ENCODE measurements at regions not wholly inside any gene's neighbourhood (a gene's known extent, or its start where the extent isn't known, plus 50 kb on each side); places are given as distances from the start of the nearest gene placed in this dataset.
"Not testable (repeated sequence)": the region's sequence is repeated elsewhere in the genome, so short reads cannot be mapped to it uniquely, and the experiment has no call there.

- DNase-seq (ENCODE audit: low read depth, low spot score): no peak
Observed at GRCh38 chr4:101419336-101420135, 72.2 kb upstream of the PPP3CA start.

GRCh38 chr4:101418466-101418865 is 71.1 kb upstream of the PPP3CA start:
- DNase-seq (ENCODE audit: low read depth, low spot score): no peak

GRCh38 chr4:101418055-101418454 is 70.7 kb upstream of the PPP3CA start:
- no peak for DNase-seq (ENCODE audit: low read depth, low spot score)

- no peak for DNase-seq (ENCODE audit: low read depth, low spot score)
Observed at GRCh38 chr4:101417046-101417445, 69.7 kb upstream of the PPP3CA start.

GRCh38 chr4:101415962-101416361 is 68.6 kb upstream of the PPP3CA start:
- no peak for DNase-seq (ENCODE audit: low read depth, low spot score)

- peak; percentile 9 for DNase-seq (ENCODE audit: low read depth, low spot score)
Observed at GRCh38 chr4:101414496-101414895, 67.2 kb upstream of the PPP3CA start.

- DNase-seq (ENCODE audit: low read depth, low spot score): no peak
Observed at GRCh38 chr4:101411926-101412325, 64.6 kb upstream of the PPP3CA start.

- not testable (repeated sequence) for DNase-seq (ENCODE audit: low read depth, low spot score)
Observed at GRCh38 chr4:101411281-101411910, 64.1 kb upstream of the PPP3CA start.

GRCh38 chr4:101400096-101400495 is 52.8 kb upstream of the PPP3CA start:
- DNase-seq (ENCODE audit: low read depth, low spot score): peak; percentile 9

GRCh38 chr4:101398807-101399206 is 51.5 kb upstream of the PPP3CA start:
- DNase-seq (ENCODE audit: low read depth, low spot score): no peak

Measured in smooth muscle cell of the brain vasculature (primary cell).